Natural killer cell (primary cell): ENCODE measurements at regions not wholly inside any gene's neighbourhood (a gene's known extent, or its start where the extent isn't known, plus 50 kb on each side); places are given as distances from the start of the nearest gene placed in this dataset.

ENCODE experiments used
- ATAC-seq, 3 donors: fragments of 150-1000 bp in 2 of 3; fragments of 200-7000 bp in 1 of 3; cut with Tn5 transposase; 1 replicate in 1 of 3; 2 replicates in 2 of 3; pipeline ENCODE4 v1.10.0; 2021; ENCODE audit warnings: mild to moderate bottlenecking in 2 of 3, moderate library complexity in 2 of 3
- DNase-seq, 2 donors: peaks; one replicate each; pipeline versions ENCODE4 v3.0.0 to v3.0.0-alpha.2; 2013 to 2021; ENCODE audit warnings: mixed read lengths in 1 of 2
- H3K27ac ChIP-seq: one replicate; pipeline ENCODE4 v1.5.1; 2013; ENCODE audit warnings: mild to moderate bottlenecking, low read length
- H3K27me3 ChIP-seq: one replicate; pipeline ENCODE4 v1.6.1; 2013; ENCODE audit warnings: low read length; ENCODE audit not compliant: control insufficient read depth, insufficient read depth
- H3K36me3 ChIP-seq: one replicate; pipeline ENCODE4 v1.6.1; 2013; ENCODE audit warnings: low read length; ENCODE audit not compliant: control insufficient read depth, insufficient read depth
- H3K4me1 ChIP-seq: one replicate; pipeline ENCODE4 v1.6.1; 2013; ENCODE audit warnings: low read length; ENCODE audit not compliant: control insufficient read depth, insufficient read depth
- H3K4me3 ChIP-seq: one replicate; pipeline ENCODE4 v1.5.1; 2013; ENCODE audit warnings: low read length
- H3K9me3 ChIP-seq: one replicate; pipeline ENCODE4 v1.6.1; 2013; ENCODE audit warnings: low read length; ENCODE audit not compliant: control insufficient read depth, insufficient read depth
- H3K27ac Mint-ChIP-seq, 2 donors: one replicate each; pipeline ENCODE4 v1.8.0; 2022; ENCODE audit warnings: mild to moderate bottlenecking in 2 of 2, mixed read lengths in 2 of 2, moderate library complexity in 1 of 2
- H3K27me3 Mint-ChIP-seq, 2 donors: one replicate each; pipeline ENCODE4 v1.8.0; 2022; ENCODE audit warnings: low read depth in 2 of 2, mixed read lengths in 2 of 2
- H3K36me3 Mint-ChIP-seq: one replicate; pipeline ENCODE4 v1.8.0; 2022; ENCODE audit warnings: mixed read lengths
- H3K4me1 Mint-ChIP-seq, 2 donors: one replicate each; pipeline ENCODE4 v1.8.0; 2022; ENCODE audit warnings: mixed read lengths in 2 of 2
- H3K4me3 Mint-ChIP-seq: one replicate; pipeline ENCODE4 v1.8.0; 2022; ENCODE audit warnings: mild to moderate bottlenecking, moderate library complexity, mixed read lengths
- H3K9me3 Mint-ChIP-seq, 2 donors: one replicate each; pipeline ENCODE4 v1.8.0; 2022; ENCODE audit warnings: mixed read lengths in 2 of 2
- WGBS: methylation state at CpG from one replicate; pipeline ENCODE4 v1.1.7; 2013; ENCODE audit warnings: missing lambda C conversion rate; ENCODE audit not compliant: insufficient coverage; 5-methylcytosine and 5-hydroxymethylcytosine counted together
- intact Hi-C: fragments of 100-400 bp; cut with micrococcal nuclease; formaldehyde crosslinking; loops from one replicate; pipeline ENCODE4 v1.14.2; 2022
- TF ChIP-seq, protein P1 (sequence below): fragments of 200-600 bp; IDR thresholded peaks from one replicate; pipeline ENCODE4 v1.8.0; 2022; ENCODE audit warnings: antibody characterized with exemption

DNA sequence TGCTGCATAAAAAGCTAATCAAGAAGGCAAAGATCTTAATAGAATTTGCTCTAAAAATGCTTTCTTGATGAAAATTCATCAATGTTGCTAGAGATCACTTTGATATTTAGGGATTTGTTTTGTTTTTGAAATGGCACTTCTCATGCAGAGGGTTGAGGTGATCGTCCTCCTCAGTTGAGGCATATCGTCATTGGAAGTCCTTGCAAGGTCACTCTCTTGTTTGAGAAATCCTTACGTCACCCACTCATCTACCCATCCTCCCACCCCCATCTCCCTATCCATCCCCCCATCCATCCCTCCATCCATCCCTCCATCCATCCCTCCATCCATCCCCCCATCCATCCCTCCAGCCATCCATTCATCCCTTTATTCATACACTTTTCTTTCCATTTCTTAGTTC lies 133.7 kb downstream of the THNSL2 start:
- Mint-ChIP-seq H3K36me3 (no peaks in the 10 kb centered on the region), H3K27me3 (peaks cover 7 to 9% of the 10 kb centered on the region in 2 donors), H3K27ac (no peak overlapping the region), H3K9me3 (peaks cover 2 to 3% of the 10 kb centered on the region in 2 donors), H3K4me3 (no peak overlapping the region), H3K4me1 (no peaks in the 10 kb centered on the region)
- H3K9me3 ChIP-seq, result no peaks in the 10 kb centered on the region
- intact Hi-C loops, result no loop called here
- TF ChIP-seq, protein P1, sequence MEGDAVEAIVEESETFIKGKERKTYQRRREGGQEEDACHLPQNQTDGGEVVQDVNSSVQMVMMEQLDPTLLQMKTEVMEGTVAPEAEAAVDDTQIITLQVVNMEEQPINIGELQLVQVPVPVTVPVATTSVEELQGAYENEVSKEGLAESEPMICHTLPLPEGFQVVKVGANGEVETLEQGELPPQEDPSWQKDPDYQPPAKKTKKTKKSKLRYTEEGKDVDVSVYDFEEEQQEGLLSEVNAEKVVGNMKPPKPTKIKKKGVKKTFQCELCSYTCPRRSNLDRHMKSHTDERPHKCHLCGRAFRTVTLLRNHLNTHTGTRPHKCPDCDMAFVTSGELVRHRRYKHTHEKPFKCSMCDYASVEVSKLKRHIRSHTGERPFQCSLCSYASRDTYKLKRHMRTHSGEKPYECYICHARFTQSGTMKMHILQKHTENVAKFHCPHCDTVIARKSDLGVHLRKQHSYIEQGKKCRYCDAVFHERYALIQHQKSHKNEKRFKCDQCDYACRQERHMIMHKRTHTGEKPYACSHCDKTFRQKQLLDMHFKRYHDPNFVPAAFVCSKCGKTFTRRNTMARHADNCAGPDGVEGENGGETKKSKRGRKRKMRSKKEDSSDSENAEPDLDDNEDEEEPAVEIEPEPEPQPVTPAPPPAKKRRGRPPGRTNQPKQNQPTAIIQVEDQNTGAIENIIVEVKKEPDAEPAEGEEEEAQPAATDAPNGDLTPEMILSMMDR, result no peak
- H3K27me3 ChIP-seq, result peaks cover 2% of the 10 kb centered on the region
- 96% methylated on average over 3 of the region's 3 CpGs for WGBS
- H3K4me1 ChIP-seq, result no peaks in the 10 kb centered on the region
- H3K4me3 ChIP-seq, result no peak overlapping the region
- no peaks in the 10 kb centered on the region for H3K36me3 ChIP-seq
- ATAC-seq (no peak), DNase-seq (no peak)
- H3K27ac ChIP-seq, result no peak overlapping the region

DNA sequence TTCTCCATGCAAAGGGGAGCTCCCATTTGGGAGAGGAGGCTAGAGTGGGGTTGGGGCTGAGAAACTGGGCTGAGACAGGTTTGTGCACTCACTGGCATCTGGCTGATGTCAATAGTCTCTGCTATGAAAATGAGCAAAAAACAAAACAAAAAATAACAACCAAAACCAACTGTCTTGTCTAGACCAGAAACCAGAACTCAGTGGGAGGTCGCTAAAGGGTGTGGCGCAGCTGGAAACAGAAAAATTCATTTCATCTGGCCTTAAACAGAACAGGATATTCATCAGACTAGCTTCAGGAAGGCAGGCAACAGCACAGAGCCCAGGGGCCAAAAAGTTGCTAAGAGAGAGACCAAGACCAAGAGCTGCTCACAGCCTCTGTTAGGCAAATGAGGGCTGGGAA lies 126.1 kb downstream of the THNSL2 start:
- Histone ChIP-seq H3K4me3 (no peak overlapping the region), H3K27ac (no peak overlapping the region), H3K9me3 (no peaks in the 10 kb centered on the region), H3K27me3 (no peaks in the 10 kb centered on the region), H3K36me3 (no peaks in the 10 kb centered on the region), H3K4me1 (no peaks in the 10 kb centered on the region)
- Mint-ChIP-seq H3K27ac (no peak overlapping the region), H3K4me1 (no peaks in the 10 kb centered on the region), H3K4me3 (no peak overlapping the region), H3K36me3 (no peaks in the 10 kb centered on the region), H3K27me3 (peaks cover 3 to 17% of the 10 kb centered on the region in 2 donors), H3K9me3 (no peaks in the 10 kb centered on the region)
- DNase-seq, result no peak
- intact Hi-C loops, result no loop called here
- ATAC-seq, result no peak
- TF ChIP-seq, protein P1, result no peak
- WGBS, result 95% methylated on average over 2 of the region's 2 CpGs

DNA sequence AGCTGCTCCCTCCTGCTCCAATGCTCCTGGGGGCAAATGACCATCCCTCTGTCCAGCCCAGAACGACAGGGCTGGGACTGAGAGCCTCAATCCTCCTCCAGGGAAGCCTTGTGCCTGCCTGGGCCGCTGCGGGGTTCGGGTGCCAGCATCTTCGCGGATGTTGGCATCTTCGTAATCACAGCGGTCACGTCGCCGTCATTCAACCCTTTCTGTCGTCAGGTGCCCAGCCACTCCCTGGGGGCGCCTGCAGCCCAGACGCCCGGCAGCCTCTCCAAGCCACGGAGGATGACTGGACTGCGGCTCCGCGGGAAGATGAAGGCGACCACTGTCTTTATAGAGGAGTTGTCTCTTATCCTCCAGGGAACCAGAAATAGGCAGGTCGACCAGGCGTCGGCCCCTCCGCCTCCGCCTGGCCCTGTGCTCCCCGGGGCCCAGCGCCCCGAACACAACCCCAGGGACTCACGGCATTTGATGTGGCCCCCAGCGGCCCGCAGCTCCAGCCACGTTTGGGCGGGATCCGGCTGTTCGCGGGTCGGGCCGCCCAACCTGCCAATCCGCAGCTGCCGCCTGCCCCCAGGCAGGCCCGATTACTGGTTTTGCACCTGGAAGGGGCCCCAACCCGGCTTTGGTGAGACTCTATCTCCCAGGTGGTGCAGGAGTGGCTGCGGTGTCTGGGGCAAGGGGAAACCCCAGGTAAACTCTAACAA lies 113.9 kb downstream of the THNSL2 start:
- peak in 1 of 2 donors; percentile 6 for DNase-seq
- Mint-ChIP-seq H3K4me1 (peaks cover 6 to 8% of the 10 kb centered on the region in 2 donors), H3K36me3 (no peaks in the 10 kb centered on the region)

More for the DNA sequence above, 113.9 kb downstream of the THNSL2 start:
- intact Hi-C loops, result no loop called here
- WGBS, result 53% methylated on average over 43 of the region's 43 CpGs
- peaks cover 0 to 3% of the 10 kb centered on the region in 2 donors for H3K27me3 Mint-ChIP-seq
- no peaks in the 10 kb centered on the region for H3K9me3 Mint-ChIP-seq
- no peaks in the 10 kb centered on the region for H3K27me3 ChIP-seq
- ATAC-seq, result peak in 1 of 3 donors; percentile 50
- no peak overlapping the region for H3K27ac Mint-ChIP-seq
- H3K9me3 ChIP-seq, result no peaks in the 10 kb centered on the region
- H3K36me3 ChIP-seq, result no peaks in the 10 kb centered on the region
- peaks cover 3% of the 10 kb centered on the region for H3K4me1 ChIP-seq
- H3K4me3 ChIP-seq, result no peak overlapping the region
- TF ChIP-seq, protein P1, result no peak
- no peak overlapping the region for H3K27ac ChIP-seq
- no peak overlapping the region for H3K4me3 Mint-ChIP-seq
